ENCODE measurements at regions not wholly inside any gene's neighbourhood (a gene's known extent, or its start where the extent isn't known, plus 50 kb on each side); places are given as distances from the start of the nearest gene placed in this dataset.
"Not testable (repeated sequence)": the region's sequence is repeated elsewhere in the genome, so short reads cannot be mapped to it uniquely, and the experiment has no call there.

DNA sequence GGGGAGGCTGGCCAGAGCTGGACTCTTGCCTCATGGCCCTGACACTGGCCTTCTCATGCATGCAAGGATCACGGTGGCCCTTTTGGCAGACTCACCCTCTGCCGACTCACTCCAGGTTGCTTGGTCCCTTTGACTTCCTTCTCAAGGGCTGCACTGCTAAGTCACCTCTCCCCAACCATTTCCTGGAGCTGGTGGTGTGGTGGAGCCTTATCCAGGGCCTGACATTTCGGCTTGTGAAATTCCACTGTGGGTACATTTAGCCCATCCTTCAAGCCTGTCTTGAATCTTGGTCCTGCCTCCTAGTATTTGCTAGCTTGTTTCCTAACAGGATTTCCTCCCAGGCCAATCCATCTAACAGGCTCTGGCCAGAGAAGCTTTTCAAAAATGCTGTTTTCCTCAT lies 52.6 kb upstream of the JUN start:
- no peak for DNase-seq (ENCODE audit: low read depth in 2 of 2)

DNA sequence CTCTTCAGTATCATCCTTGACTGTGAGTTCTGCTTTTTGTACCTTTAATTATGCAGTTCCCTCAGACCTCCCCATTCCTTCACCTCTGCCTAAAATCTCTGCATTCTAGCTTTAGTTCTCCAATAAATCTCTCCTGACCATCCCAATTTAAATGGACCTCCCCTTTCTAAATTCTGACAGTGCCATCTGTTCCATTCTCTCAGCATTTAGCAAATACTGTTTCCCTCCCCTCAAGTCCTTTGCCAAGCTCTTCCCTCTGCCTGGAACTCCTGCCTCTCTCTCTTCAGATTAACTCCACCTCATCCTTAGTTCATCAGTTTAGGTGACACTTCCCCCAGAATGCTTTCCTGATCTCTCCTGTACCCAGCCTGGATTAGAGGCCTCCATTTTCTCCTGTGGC lies 54.0 kb upstream of the JUN start:
- DNase-seq (ENCODE audit: low read depth in 2 of 2): no peak

DNA sequence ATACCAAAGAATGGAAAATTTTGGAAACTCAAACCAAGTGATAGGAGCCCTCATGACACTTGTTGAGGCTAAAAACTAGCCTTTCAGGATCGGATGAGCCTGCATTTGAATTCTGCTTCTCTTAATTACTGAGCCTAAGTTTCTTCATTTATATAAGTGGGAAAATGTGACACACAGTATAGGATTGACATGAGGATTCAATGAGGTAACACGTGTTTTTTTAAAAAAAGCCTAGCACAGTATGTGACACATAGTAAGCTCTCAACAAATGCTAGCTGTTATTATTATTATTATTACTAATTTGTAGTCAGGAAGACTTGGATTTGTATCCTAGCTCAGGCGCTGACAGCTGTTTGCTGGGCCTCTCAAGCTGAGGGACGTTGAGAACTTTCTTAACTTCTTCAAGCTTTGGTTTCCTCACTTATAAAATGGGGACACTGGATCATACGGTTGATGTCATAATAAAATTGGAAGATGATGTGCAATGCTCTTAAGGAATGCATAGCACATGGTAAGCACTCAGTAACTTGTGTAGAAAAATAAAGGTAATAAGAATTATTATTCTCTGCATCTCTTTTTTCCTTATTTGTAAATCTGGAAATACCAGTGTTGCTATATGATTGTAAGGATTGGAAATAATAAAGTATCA lies 55.4 kb upstream of the JUN start:
- no peak for DNase-seq (ENCODE audit: low read depth in 2 of 2)

DNA sequence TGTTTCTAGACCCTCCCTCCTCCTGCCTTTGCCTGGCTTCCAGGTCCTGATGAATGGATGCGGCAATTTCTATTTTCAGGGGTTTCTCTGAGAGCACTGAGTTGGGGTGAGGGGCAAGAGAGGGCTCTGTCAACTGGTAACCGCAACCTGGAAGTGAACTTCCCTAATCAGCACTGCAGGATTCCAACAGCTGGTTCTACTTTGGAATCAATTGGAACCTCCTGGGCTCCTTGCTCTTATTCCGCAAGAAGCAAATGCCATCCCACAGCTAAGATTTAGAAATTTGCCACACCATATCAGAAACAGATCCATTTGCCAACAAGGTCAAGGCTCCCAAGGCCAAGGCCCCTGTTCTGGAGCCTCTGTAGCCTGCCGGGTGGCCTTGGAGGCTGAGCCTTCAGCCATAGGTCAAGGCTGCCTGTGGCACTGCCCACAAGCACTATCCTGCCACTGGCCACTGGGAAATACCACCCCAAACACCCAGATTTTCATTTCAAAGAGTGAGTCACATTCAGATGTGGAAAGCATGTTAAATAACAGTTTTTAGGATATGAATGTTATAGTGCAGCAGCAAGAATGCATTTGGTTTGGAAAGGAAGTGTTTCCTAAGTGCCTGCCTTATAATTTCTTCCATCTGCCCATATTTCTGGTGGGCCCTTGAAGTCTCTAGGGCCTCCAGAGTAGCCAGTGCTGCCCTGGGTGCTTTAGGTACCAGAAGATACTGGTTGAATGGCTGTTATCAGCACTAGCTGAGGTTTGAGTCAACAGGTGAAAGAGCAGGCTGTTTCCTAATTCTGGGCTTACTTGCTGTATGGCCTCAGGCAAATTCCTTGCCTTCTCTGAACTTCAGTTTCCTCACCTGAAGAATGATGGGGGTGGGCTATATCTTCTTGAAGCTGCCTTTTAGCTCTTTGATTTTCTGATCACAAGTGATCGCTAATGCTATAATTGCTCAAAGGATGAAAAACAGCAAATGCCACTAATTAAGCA lies 56.3 kb upstream of the JUN start:
- DNase-seq (ENCODE audit: low read depth in 2 of 2): no peak

DNA sequence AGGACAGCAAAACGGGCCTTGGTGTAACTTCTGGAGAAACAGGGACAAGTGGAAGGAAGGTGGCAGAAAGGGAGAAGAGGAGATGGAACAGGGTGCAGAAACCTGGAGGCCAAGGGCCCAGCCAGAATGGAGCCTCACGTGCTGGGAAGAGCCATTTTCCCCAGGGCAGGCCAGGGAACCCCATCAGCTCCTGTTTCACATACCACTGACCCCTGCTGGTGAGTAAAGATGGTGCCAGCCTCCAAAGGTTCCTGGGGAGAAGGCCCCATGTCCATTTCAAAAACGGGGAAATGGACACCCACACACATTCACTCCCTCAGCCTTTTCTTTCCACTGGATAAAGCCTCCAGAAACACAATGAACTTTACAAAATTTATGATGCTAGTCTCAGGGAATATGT lies 57.6 kb upstream of the JUN start:
- DNase-seq (ENCODE audit: low read depth in 2 of 2): no peak

DNA sequence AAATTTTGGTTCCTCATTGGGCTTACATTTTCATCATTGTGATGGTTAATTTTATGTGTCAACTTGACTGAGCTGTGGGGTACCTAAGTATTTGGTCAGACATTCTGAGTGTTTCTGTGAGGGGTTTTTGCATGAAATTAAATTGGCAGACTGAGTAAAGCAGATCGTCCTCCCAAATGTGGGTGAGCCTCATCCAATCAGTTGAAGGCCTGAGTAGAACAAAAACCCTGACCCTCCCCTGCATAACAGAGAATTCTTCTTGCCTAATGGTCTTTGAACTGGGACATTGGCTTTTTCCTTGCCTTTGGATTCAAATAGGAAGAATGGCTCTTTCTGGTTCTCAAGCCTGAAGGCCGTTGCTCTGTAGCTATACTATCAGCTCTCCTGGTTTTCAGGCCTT lies 59.1 kb upstream of the JUN start:
- no peak for DNase-seq (ENCODE audit: low read depth in 2 of 2)

DNA sequence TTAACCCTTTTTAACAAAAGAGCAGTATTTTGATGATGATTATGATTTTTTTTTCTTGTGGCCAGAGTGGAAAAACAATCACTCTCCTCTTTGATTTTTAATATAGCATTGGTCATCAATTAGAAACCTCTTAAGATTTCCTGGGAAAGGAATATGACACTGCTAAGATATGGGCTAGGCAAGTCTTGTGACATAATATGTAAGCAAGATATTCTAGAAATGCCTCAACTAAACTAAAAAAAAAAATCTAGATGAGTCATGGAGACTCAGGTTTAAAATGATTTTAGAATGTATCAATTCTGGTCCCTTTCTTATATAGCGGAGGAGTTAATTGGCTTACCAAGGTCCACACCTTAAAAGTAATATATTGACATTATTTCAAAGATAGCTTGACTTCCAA lies 60.3 kb upstream of the JUN start:
- no peak for DNase-seq (ENCODE audit: low read depth in 2 of 2)

DNA sequence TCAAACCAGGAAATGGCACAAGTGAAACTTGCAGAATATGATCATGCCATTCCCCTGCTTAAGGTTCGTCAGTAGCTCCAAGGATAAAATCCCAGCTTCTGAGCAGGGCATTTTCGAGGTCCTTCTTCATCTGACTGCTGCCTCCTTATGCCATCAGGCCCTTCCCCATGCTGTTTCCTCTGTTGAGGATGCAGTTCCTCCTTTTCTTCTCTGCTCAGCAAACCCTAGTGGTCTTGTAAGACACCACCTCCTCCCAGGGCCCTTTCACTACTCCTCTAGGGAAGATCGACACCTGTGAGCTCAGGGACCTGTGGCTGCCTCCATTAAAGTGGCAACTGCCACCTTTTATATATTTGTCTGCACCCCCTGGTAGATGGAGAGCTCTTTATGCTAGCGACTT lies 62.1 kb upstream of the JUN start:
- DNase-seq (ENCODE audit: low read depth in 2 of 2): no peak

DNA sequence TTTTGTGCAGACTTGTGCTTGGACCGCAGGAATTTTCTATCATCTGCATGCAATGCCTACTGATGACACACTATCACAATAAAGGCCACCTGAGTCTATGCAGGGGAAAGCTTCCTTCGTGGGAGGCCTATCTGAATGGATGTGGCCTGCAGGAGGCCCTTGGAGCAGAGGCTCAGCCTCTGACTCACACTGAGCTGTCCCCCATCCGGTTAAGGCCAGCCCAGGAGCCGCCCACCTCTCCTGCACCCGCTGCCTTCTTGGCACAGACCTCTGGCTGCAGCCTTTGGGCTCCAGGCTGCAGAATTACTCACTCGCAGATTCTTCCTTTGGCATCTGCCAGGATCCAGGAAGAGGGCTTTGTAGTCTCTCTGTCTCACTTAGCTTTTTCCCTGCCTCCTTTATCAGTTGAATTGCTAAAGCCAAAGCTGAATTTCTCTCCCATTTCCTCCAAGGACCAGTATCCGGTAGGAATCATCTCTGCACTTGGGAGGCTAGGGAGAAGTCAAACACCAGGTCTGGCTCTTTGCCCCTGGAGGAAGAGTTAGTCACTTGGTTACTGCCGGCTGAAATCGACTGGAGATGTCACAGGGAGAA lies 65.1 kb upstream of the JUN start:
- no peak for DNase-seq (ENCODE audit: low read depth in 2 of 2)

DNA sequence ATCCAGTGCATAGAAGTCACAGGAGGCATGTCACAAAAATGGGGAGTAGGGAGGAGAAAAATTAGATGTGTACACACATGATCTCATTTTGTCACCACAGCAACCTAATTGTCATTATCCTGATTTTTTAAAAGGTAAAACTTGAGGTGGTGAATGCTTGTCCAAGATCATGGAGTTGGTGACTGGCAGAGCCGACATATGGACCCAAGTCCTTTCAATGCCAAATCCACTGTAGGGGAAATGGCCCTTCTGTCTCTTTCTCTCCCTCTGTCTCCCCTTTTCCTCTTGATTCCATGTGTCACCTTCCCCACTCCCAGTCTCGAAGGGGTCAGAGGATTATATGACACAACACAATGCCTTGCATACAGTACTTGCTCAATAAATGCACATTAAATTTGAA lies 65.7 kb upstream of the JUN start:
- no peak for DNase-seq (ENCODE audit: low read depth in 2 of 2)

DNA sequence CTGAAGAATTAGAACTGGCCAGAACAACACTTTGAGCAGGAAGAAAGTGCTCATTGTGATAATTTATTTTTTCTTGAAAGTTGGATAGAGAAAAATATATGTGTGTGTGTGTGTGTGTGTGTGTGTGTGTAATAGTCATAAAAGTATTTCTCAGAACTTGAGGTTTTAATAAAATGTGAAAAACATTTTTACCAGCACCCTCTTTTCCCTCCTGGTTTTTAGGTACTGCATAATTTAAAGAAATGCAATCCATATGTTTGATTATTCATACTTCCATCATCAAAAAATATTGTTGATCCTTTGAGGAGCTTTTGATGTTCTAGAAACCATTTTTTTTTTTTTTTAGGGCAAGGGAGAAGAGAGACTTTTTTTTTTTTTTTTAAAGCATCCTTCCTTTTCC lies 66.8 kb upstream of the JUN start:
- no peak for DNase-seq (ENCODE audit: low read depth in 2 of 2)

DNA sequence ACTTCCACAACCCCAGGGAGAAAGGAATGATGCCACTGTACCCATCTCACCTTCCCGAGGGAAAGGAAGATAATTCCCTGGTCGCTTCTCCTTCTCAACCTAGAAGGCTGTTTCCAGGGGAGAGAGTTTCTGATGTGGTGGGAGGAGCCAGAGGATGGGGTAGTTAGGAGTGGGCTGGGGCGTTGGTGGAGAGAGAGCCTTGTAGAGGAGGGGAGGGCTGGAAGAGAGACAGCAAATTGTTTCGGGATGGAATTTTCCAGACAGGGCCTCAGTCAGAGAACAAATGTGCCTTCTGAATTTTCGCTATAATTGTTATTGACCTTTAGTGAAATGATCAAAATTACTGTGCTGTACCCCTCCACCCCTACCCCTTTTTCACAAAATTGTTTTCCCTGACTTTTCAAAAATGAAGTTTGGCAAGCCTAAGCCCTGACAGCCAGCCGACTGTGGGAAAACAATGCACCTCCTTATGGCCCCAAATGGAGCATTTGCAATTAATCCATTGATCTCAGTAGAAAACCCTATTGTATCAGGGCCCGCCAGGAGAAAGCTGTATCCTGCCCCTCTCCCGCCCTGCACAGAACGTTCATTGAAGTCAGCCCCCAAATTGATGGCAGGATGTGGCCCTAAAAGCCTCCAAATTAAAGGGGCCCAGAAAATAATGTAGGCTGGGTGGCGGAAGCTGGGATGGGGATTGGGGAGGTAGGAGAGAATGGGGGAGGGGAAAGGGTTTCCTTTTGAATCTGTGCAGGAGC lies 69.1 kb upstream of the JUN start:
- no peak for DNase-seq (ENCODE audit: low read depth in 2 of 2)

DNA sequence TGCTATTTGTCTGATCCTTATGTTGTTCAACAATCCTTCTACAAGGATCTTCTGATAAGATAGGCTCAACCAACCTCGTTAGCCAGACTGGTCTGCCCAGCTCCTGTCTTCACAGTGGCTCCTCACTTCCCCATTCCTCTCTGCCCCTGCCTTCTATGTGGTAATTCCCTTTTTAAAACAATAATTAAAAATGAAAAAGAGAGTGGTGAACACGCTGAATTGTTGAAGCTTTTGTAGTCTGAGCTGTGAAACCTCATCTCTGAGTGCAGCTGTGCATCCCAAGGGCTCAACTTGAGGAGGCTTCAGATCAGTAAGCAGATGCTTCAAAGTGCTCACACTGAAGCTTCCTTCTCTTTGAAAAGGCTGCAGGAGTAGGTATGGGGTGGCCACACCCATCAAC lies 70.7 kb upstream of the JUN start:
- DNase-seq (ENCODE audit: low read depth in 2 of 2): no peak

DNA sequence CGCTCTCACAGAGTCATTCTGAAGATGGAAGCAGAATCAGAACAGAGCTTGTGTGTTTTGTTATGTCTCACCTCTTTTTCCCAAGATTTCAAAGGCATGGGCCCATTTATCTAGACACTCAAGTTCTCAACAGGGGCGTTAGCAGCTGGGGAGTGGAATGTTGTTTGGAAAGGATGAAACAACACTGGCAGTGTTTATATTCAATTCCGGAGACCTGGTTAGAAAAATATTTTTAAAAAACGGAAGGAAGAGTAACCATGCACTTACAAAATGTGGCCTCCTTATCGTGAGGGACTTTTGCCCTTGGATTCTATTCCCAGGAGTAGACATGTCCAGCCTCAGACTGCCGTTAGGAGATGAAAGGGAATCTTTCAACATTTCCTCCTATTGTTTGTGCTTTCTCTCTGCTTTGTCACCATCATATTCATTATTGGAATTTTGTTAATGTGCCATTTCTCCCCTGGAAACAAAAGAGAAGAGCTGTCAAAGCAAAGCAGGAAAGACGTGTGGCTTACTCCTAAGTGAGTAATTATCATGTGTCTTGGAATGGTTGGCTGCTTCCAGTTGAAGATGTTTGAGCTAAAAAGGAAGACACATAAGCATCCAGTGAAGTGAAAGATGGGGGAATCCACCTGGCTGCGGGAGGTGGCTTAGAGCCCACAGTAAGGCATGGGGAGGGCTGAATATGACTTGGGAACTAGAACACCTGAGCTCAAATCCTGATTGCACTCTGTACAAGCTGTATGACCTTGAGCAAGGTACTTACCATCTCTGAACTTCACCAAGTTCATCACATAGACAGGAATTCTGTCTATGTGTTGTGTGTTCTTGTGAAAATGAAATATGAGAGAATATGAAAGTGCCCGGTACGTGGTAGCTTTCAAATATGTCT lies 71.7 kb upstream of the JUN start:
- DNase-seq (ENCODE audit: low read depth in 2 of 2): no peak

DNA sequence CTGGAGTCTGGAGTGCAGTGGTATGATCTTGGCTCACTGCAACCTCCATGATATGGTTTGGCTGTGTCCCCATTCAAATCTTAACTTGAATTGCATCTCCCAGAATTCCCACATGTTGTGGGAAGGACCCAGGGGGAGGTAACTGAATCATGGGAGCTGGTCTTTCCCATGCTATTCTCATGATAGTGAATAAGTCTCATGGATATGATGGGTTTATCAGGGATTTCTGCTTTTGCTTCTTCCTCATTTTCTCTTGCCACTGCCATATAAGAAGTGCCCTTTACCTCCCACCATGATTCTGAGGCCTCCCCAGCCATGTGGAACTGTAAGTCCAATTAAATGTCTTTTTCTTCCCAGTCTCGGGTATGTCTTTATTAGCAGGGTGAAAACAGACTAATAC lies 72.4 kb upstream of the JUN start:
- DNase-seq (ENCODE audit: low read depth in 2 of 2): not testable (repeated sequence)

DNA sequence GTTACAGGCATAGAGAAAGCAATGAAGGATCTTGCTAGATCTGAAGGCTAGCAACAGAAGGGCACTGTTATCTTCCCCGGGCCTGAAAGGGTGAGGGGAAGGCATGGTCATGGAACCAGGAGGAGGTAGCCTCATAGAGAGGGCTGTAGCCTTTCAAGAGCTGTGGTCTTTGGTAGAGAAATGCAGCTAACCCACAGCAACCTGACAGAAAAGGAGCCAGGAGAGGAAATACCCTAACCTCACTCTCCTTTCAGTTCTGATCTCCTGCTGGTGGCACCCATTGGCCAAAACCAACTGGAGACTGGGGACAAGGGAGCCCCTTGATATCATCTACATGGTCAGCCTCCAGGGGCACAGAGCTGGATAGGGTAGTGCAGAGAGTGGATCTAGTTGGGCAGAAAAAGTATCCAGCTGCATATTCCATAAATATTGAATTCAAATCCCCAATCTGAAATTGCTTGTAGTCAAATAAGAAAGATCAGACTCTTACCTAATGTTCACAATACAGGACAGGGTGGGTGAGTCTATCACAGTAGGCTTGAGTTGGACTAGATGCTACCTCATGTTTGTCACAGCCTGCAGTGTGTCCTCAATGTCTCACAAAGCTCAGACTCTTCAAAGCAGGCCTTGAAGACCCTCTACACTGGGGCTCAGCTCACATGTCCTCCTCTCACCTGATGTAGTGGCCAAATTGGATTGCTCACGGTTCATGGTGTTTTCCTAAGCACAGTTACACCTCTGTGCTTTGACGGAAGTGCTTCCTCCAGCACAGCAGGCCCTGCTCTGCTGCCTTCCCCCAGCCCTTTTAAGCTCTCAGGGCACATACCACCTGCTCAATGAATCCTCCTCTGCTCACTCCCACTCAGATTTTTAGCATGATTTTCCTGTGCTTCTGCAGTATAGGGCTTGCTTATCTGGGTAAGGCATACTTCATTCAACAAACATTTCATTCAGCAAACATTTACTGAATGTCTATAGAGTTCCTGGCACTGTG lies 74.1 kb upstream of the JUN start:
- DNase-seq (ENCODE audit: low read depth in 2 of 2): no peak

DNA sequence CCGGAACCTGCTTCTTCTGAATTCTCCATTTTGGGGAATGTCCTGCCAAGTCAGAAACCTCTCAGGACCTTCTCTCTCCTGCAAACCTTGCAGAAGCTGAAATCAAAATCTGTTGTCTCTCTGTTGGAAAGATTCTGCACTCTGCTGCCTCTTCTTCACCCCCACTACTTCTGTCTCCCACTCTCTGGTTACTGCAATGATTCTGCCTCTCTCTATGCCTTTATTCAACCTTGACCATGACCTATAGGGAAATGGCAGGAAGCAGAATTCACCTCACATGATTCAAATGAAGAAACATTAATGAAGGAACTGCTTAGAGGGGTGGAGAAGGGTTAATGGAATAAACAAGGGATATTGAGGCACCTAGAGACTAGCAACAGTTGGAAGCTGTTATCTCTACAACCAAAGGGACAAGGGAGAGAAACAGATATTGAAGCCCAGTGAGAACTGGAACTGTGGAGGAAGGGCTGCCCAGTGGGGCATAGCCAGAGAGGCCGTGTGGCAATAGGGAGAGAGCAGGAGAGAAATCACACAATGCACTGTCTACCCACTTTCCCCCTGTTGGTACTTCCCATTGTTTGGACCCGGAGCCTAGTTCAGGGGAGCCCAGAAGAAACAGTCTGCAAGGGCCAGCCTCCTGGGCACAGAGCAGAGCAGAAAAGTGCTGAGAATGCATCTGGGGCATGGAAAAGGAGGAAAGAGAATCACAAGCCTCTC lies 76.1 kb upstream of the JUN start:
- no peak for DNase-seq (ENCODE audit: low read depth in 2 of 2)

DNA sequence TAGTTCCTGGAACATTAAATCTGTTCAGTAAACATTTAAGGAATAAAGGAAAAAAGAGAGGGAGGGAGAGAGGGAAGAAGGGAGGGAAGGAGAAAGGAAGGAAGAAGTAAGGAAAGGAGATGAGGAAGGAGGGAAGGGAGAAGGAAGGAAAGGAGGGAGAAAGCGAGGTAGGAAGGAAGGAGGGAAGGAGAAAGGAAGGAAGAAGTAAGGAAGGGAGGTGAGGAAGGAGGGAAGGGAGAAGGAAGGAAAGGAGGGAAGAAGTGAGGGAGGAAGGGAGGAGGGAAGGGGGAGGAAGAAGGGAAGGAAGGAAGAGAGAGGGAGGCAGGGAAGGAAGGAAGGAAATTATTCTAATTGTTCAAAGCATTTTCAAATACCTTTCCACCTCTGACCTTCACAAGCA lies 77.2 kb upstream of the JUN start:
- DNase-seq (ENCODE audit: low read depth in 2 of 2): no peak

DNA sequence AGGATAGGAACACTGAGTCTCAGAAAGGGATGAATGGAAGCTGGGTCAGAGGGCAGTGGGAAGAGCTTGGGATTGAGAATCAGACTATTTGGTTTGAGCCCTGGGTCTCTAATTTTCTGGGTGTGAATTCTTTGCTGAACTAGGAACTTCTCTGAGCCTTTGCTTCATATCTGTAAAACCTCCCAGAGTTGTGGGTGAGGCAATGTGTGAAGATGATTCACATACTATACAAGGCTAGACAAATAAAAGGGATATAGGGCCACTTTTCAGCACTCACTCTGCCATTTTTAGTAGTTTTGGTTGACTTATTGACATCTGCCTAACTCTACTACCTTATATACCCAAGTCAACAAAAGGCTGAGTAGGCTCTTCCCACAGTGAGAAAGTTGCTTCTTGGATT lies 77.7 kb upstream of the JUN start:
- DNase-seq (ENCODE audit: low read depth in 2 of 2): no peak
